ENCODE measurements at regions not wholly inside any gene's neighbourhood (a gene's known extent, or its start where the extent isn't known, plus 50 kb on each side); places are given as distances from the start of the nearest gene placed in this dataset.
"Not testable (repeated sequence)": the region's sequence is repeated elsewhere in the genome, so short reads cannot be mapped to it uniquely, and the experiment has no call there.

DNA sequence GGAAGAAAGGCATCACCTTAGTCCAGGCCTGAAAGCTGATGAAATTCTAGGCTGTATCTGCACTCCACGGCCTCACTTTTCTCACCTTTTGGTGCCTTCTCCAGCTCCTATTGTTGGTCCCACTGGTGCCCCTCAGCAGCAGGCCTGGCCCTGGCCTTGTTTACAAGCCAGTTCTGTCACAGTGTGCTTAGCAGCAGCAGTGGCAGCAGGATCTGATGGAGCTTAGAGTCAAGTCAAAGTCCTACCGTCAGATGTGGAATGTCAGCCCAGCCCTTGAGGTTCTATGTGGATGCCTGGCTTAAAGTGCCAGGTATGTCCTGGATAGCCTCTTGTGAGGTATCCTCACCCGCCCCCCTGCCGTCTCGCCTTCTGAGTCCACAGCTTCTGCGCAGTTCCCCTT lies 281.3 kb downstream of the SUCLG1 start:
- no peak for DNase-seq (ENCODE audit: low read depth, low spot score)
- TF ChIP-seq, protein P1, sequence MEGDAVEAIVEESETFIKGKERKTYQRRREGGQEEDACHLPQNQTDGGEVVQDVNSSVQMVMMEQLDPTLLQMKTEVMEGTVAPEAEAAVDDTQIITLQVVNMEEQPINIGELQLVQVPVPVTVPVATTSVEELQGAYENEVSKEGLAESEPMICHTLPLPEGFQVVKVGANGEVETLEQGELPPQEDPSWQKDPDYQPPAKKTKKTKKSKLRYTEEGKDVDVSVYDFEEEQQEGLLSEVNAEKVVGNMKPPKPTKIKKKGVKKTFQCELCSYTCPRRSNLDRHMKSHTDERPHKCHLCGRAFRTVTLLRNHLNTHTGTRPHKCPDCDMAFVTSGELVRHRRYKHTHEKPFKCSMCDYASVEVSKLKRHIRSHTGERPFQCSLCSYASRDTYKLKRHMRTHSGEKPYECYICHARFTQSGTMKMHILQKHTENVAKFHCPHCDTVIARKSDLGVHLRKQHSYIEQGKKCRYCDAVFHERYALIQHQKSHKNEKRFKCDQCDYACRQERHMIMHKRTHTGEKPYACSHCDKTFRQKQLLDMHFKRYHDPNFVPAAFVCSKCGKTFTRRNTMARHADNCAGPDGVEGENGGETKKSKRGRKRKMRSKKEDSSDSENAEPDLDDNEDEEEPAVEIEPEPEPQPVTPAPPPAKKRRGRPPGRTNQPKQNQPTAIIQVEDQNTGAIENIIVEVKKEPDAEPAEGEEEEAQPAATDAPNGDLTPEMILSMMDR (IDR thresholded peaks at IDR 0.05; ENCODE audit: low read depth, low read length): no peak
- no peak overlapping the region for H3K4me3 ChIP-seq (ENCODE audit: low read depth, low read length)
- in situ Hi-C loops (cut with HindIII; ENCODE audit: low sequenced_read_pairs): no loop called here

DNA sequence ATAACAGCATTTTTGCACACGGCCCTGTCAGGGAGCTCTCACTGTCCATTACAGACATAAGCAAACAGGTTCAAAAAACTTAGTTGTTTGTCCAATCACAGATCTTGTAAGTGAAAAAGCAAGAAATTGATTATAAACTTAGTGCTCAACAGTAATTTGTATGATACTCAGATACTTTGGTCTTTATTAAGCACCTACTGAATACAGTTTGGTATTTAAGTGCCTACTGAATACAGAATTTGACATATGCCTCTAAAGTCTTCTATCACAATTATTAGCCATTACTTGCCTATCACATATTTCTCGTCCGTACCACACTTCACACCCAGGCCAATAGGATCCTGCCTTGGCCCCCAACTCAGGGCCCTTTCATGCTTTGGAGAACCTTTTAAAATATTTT lies 283.1 kb downstream of the SUCLG1 start:
- TF ChIP-seq, protein P1 (IDR thresholded peaks at IDR 0.05; ENCODE audit: low read depth, low read length): no peak
- no peak overlapping the region for H3K4me3 ChIP-seq (ENCODE audit: low read depth, low read length)
- no peak for DNase-seq (ENCODE audit: low read depth, low spot score)
- in situ Hi-C loops (cut with HindIII; ENCODE audit: low sequenced_read_pairs): no loop called here

DNA sequence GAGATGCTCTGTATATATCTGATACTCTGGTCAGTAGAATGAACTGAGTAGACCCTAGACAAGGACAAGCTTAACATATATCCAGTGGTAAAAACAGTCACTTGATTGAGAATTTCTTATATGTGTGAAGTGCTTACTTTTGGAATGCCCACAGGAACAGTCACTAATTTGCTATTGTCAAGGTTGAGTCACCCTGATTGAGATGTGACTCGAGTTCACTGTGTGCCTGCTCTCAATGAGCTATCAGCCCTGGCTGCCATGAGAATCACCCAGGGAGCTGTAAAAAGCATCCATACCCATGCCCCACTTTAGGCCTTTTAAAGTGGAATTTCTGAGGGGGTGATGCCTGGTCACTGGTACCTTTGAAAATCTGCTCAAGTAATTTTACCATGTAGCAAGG lies 283.7 kb downstream of the SUCLG1 start:
- in situ Hi-C loops (cut with HindIII; ENCODE audit: low sequenced_read_pairs): no loop called here
- no peak for DNase-seq (ENCODE audit: low read depth, low spot score)
- TF ChIP-seq, protein P1 (IDR thresholded peaks at IDR 0.05; ENCODE audit: low read depth, low read length): no peak
- no peak overlapping the region for H3K4me3 ChIP-seq (ENCODE audit: low read depth, low read length)

DNA sequence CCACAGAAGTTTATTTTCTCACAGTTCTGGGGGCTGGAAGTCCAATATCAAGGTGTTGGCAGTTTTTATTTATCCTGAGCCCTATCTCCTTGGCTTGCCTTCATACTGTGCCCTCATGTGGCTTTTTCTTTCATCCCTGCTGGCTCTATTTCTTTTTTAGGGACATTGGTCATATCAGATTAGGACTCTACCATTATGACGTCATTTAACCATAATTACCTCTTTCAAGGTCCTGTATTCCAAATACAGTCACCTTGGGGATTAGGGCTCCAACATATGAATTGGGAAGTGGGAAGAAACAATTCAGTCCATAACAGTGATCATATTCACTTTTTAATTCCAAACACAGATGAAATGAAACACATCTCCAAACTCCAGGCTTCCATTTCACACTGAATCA lies 286.0 kb downstream of the SUCLG1 start:
- no peak overlapping the region for H3K4me3 ChIP-seq (ENCODE audit: low read depth, low read length)
- DNase-seq (ENCODE audit: low read depth, low spot score): no peak
- in situ Hi-C loops (cut with HindIII; ENCODE audit: low sequenced_read_pairs): no loop called here
- TF ChIP-seq, protein P1 (IDR thresholded peaks at IDR 0.05; ENCODE audit: low read depth, low read length): no peak

DNA sequence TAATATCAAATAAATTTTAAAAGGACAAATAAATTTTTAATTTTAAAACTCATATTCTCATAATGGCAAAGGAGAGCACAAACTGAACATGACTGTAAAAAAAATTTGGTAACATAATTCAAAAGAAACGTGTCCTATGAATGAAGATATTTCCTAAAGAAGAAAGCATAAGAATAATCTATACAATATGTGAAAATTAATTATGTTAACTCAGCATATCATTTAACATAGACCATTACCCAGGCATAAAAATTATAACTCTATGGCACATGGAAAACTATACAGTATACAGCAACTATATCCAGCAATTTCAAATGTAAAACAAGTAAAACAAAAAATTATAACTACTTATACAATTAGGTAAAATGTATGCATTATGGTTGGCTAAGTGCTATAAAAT lies 288.1 kb downstream of the SUCLG1 start:
- DNase-seq (ENCODE audit: low read depth, low spot score): no peak
- in situ Hi-C loops (cut with HindIII; ENCODE audit: low sequenced_read_pairs): no loop called here
- TF ChIP-seq, protein P1 (IDR thresholded peaks at IDR 0.05; ENCODE audit: low read depth, low read length): no peak
- no peak overlapping the region for H3K4me3 ChIP-seq (ENCODE audit: low read depth, low read length)

DNA sequence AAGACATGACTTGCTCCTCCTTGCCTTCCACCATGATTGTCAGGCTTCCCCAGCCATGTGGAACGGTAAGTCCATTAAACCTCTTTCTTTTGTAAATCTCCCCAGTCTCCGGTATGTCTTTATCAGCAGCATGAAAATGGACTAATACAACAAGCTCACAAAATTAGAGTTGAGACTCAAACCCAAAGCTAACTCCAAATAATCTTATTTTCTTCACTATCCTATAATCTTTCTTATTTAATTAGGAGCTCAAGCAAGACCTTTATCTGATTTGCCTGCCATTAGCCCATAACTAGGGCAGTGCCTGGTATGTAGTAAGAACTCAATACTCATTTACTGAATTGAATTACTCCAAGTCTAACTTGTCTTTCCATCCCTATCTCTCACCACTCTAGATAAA lies 289.2 kb downstream of the SUCLG1 start:
- DNase-seq (ENCODE audit: low read depth, low spot score): no peak
- TF ChIP-seq, protein P1 (IDR thresholded peaks at IDR 0.05; ENCODE audit: low read depth, low read length): no peak
- H3K4me3 ChIP-seq (ENCODE audit: low read depth, low read length): no peak overlapping the region
- in situ Hi-C loops (cut with HindIII; ENCODE audit: low sequenced_read_pairs): no loop called here

DNA sequence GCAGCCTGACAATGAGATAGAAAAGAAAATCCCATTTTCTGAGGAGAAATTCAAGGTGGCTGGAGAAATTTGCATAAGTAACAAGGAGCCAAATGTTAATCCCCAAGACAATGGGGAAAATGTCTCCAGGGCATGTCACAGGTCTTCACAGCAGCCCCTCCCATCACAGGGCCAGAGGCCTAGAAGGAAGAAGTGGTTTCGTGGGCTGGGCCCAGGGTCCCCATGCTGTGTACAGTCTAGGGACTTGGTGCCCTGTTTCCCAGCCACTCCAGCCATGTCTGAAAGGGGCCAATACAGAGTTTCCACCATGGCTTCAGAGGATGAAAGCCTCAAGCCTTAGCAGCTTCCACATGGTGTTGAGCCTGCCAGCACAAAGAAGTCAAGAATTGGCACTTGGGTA lies 290.5 kb downstream of the SUCLG1 start:
- in situ Hi-C loops (cut with HindIII; ENCODE audit: low sequenced_read_pairs); H3K4me3 ChIP-seq (ENCODE audit: low read depth, low read length); DNase-seq (ENCODE audit: low read depth, low spot score): not testable (repeated sequence)

Measured in astrocyte of the spinal cord (primary cell).